GM23248 (cell line): ENCODE measurements at regions not wholly inside any gene's neighbourhood (a gene's known extent, or its start where the extent isn't known, plus 50 kb on each side); places are given as distances from the start of the nearest gene placed in this dataset.

ENCODE experiments used
- EZH2 ChIP-seq: fragments of 200-600 bp; sonication (generic); IDR thresholded peaks from 2 replicates; pipeline ENCODE4 v1.6.1; 2018; ENCODE audit warnings: antibody characterized with exemption, mild to moderate bottlenecking; ENCODE audit not compliant: insufficient read depth, poor library complexity, severe bottlenecking
- EZH2phosphoT487 ChIP-seq: fragments of 200-600 bp; sonication (generic); IDR thresholded peaks from 2 replicates; pipeline ENCODE4 v1.6.1; 2018; ENCODE audit warnings: antibody characterized with exemption, moderate library complexity, mild to moderate bottlenecking, low read depth; ENCODE audit not compliant: insufficient read depth

GRCh38 chr2:146287281-146287680 lies 1557.5 kb upstream of the ACVR2A start:
- no peak for TF ChIP-seq EZH2
- no peak for TF ChIP-seq EZH2phosphoT487
